NCI-H2196 treated with DMSO at 0.1 percent for 48 hours (cell line): ENCODE measurements at regions not wholly inside any gene's neighbourhood (a gene's known extent, or its start where the extent isn't known, plus 50 kb on each side); places are given as distances from the start of the nearest gene placed in this dataset.

ENCODE experiments used
- DNase-seq: peaks from one replicate; lab custom pipeline; 2025; ENCODE audit not compliant: unreplicated experiment; lab: John Stamatoyannopoulos, UW

- DNase-seq: no peak
Observed at GRCh38 chr2:181334158-181334826, 122.9 kb upstream of the ITGA4 start.

GRCh38 chr2:181340891-181341290 is 116.3 kb upstream of the ITGA4 start:
- no peak for DNase-seq

- DNase-seq: no peak
Observed at GRCh38 chr2:181341855-181342600, 115.2 kb upstream of the ITGA4 start.

- DNase-seq: no peak
Observed at GRCh38 chr2:181348107-181348837, 108.9 kb upstream of the ITGA4 start.

GRCh38 chr2:181352158-181352557 is 105.0 kb upstream of the ITGA4 start:
- DNase-seq: no peak

- no peak for DNase-seq
Observed at GRCh38 chr2:181354626-181355025, 102.6 kb upstream of the ITGA4 start.

GRCh38 chr2:181356526-181357130 is 100.6 kb upstream of the ITGA4 start:
- no peak for DNase-seq

- no peak for DNase-seq
Observed at GRCh38 chr2:181357979-181358378, 99.2 kb upstream of the ITGA4 start.

GRCh38 chr2:181362561-181362960 is 94.6 kb upstream of the ITGA4 start:
- no peak for DNase-seq

- no peak for DNase-seq
Observed at GRCh38 chr2:181363164-181363563, 94.0 kb upstream of the ITGA4 start.

- DNase-seq: no peak
Observed at GRCh38 chr2:181364492-181365170, 92.6 kb upstream of the ITGA4 start.

GRCh38 chr2:181366675-181367175 is 90.5 kb upstream of the ITGA4 start:
- DNase-seq: no peak

- DNase-seq: no peak
Observed at GRCh38 chr2:181367411-181367810, 89.8 kb upstream of the ITGA4 start.

- no peak for DNase-seq
Observed at GRCh38 chr2:181367906-181368435, 89.2 kb upstream of the ITGA4 start.

- no peak for DNase-seq
Observed at GRCh38 chr2:181370126-181370525, 87.1 kb upstream of the ITGA4 start.

- DNase-seq: no peak
Observed at GRCh38 chr2:181371195-181371594, 86.0 kb upstream of the ITGA4 start.

- no peak for DNase-seq
Observed at GRCh38 chr2:181371782-181372645, 85.2 kb upstream of the ITGA4 start.

- DNase-seq: no peak
Observed at GRCh38 chr2:181372646-181373040, 84.5 kb upstream of the ITGA4 start.

GRCh38 chr2:181374781-181375675 is 82.2 kb upstream of the ITGA4 start:
- no peak for DNase-seq
